Prostate gland (tissue), 2 donors: ENCODE measurements at regions not wholly inside any gene's neighbourhood (a gene's known extent, or its start where the extent isn't known, plus 50 kb on each side); places are given as distances from the start of the nearest gene placed in this dataset.

Experiments used
- POLR2AphosphoS5 ChIP-seq: sonication (generic); formaldehyde crosslinking; IDR thresholded peaks from one replicate; pipeline ENCODE4 v1.6.1; 2017; ENCODE audit warnings: antibody characterized with exemption
- TF ChIP-seq, protein P1 (sequence below), 4 experiments: fragments of 200-600 bp in 2 of 4; fragments of 450-650 bp in 2 of 4; sonication (generic) in 2 of 4; IDR thresholded peaks; 1 replicate in 3 of 4; 2 replicates in 1 of 4; pipeline ENCODE4 v1.5.1; 2016 to 2019; ENCODE audit warnings: antibody characterized with exemption in 4 of 4, mild to moderate bottlenecking in 2 of 4, moderate library complexity in 2 of 4

DNA sequence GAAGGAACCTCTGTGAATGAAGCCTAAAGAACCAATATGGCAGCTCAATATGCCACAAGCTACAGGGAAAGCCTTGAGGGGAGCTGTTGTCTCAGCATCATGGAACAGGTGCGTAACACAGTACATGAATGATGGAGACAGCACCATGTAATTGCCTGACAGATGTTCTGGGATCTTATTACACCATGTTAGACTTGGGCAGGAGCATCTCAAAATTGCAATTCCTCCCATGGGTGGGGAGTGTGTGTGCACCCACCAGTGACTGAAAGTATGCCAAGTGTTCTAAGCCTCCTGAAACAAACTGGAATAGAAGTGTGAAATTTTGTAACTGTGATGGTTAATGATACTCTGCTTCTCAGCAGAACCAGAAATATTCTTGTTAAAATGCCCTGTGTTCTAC is 151.0 kb upstream of the SRRM4 start:
- no peak for TF ChIP-seq POLR2AphosphoS5
- TF ChIP-seq, protein P1, sequence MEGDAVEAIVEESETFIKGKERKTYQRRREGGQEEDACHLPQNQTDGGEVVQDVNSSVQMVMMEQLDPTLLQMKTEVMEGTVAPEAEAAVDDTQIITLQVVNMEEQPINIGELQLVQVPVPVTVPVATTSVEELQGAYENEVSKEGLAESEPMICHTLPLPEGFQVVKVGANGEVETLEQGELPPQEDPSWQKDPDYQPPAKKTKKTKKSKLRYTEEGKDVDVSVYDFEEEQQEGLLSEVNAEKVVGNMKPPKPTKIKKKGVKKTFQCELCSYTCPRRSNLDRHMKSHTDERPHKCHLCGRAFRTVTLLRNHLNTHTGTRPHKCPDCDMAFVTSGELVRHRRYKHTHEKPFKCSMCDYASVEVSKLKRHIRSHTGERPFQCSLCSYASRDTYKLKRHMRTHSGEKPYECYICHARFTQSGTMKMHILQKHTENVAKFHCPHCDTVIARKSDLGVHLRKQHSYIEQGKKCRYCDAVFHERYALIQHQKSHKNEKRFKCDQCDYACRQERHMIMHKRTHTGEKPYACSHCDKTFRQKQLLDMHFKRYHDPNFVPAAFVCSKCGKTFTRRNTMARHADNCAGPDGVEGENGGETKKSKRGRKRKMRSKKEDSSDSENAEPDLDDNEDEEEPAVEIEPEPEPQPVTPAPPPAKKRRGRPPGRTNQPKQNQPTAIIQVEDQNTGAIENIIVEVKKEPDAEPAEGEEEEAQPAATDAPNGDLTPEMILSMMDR (IDR thresholded peaks at IDR 0.05), result no peak
